ENCODE measurements at regions not wholly inside any gene's neighbourhood (a gene's known extent, or its start where the extent isn't known, plus 50 kb on each side); places are given as distances from the start of the nearest gene placed in this dataset.

DNA sequence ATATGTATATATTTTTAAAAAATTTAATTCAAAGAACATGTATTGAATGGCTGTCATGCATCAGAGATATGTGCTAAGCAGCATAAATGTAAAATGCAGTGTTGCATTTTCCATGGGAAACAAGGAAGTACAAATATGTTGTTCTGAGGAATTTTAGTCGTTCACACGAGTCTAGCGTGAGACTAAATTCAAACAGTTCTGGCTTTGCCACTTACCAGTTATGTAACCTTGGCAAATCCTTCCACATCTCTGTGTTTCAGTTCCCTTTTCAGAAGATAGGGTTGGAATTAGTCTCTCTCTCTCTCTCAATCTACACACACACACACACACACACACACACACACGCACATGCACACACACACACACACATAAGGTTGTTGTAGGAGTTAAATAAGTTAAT, 305.4 kb downstream of the UTRN start:
- Histone ChIP-seq H3K36me3 (ENCODE audit: control insufficient read depth, insufficient read depth, low read length) (peaks cover 1% of the 10 kb centered on the region; the same call in 1 of the 2 replicates), H3K9me3 (no peaks in the 10 kb centered on the region), H3K4me3 (ENCODE audit: low read depth, low read length) (no peak overlapping the region), H3K4me1 (no peaks in the 10 kb centered on the region), H3K27me3 (replicated peaks; ENCODE audit: control insufficient read depth, insufficient read depth, low read length) (no peaks in the 10 kb centered on the region)
- POLR2A ChIA-PET: no interaction called here
- Mint-ChIP-seq H3K4me1 (ENCODE audit: low read depth, unreplicated experiment) (no peaks in the 10 kb centered on the region), H3K27me3 (ENCODE audit: insufficient read depth, unreplicated experiment) (no peaks in the 10 kb centered on the region), H3K4me3 (ENCODE audit: unreplicated experiment) (no peak overlapping the region), H3K9me3 (ENCODE audit: unreplicated experiment) (no peaks in the 10 kb centered on the region), H3K27ac (ENCODE audit: unreplicated experiment) (no peak overlapping the region), H3K36me3 (ENCODE audit: insufficient read depth, unreplicated experiment) (peaks cover 40% of the 10 kb centered on the region)
- intact Hi-C loops (cut with micrococcal nuclease; ENCODE audit: unreplicated experiment): no loop called here
- BruUV-seq (replicated peaks): no TSS peak
- TF ChIP-seq, protein P1, sequence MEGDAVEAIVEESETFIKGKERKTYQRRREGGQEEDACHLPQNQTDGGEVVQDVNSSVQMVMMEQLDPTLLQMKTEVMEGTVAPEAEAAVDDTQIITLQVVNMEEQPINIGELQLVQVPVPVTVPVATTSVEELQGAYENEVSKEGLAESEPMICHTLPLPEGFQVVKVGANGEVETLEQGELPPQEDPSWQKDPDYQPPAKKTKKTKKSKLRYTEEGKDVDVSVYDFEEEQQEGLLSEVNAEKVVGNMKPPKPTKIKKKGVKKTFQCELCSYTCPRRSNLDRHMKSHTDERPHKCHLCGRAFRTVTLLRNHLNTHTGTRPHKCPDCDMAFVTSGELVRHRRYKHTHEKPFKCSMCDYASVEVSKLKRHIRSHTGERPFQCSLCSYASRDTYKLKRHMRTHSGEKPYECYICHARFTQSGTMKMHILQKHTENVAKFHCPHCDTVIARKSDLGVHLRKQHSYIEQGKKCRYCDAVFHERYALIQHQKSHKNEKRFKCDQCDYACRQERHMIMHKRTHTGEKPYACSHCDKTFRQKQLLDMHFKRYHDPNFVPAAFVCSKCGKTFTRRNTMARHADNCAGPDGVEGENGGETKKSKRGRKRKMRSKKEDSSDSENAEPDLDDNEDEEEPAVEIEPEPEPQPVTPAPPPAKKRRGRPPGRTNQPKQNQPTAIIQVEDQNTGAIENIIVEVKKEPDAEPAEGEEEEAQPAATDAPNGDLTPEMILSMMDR (IDR thresholded peaks at IDR 0.05; ENCODE audit: insufficient read depth in 1 of 2, low read depth in 1 of 2, low read length in 1 of 2, severe bottlenecking in 1 of 2, unreplicated experiment in 1 of 2): no peak
- CTCF ChIA-PET: no interaction called here
- no peak for DNase-seq

DNA sequence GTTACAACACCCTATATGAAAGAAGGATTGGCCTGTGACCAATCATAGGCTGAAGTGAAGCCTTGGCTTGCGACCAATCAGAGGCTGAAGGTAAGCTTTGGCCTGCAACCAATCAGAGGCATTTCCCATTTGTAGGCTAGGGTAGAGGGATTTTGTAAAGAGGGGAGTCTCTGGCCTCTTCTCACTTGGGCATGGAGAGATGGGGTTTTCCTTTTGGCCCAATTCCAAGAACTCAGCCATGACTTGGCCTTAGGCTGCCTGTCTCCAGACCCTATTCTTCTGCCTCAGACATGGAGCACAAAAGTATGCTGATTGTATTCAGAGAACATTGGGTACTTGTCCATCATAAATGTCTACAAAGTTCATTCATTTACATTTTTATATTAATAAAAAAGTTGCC, 308.3 kb downstream of the UTRN start:
- POLR2A ChIA-PET: no interaction called here
- Mint-ChIP-seq H3K9me3 (ENCODE audit: unreplicated experiment) (no peaks in the 10 kb centered on the region), H3K36me3 (ENCODE audit: insufficient read depth, unreplicated experiment) (peaks cover 34% of the 10 kb centered on the region), H3K27ac (ENCODE audit: unreplicated experiment) (no peak overlapping the region), H3K4me1 (ENCODE audit: low read depth, unreplicated experiment) (no peaks in the 10 kb centered on the region), H3K27me3 (ENCODE audit: insufficient read depth, unreplicated experiment) (no peaks in the 10 kb centered on the region), H3K4me3 (ENCODE audit: unreplicated experiment) (no peak overlapping the region)
- no peak overlapping the region for H3K4me3 ChIP-seq (ENCODE audit: low read depth, low read length)
- CTCF ChIA-PET: no interaction called here
- peaks cover 1% of the 10 kb centered on the region for H3K36me3 ChIP-seq (ENCODE audit: control insufficient read depth, insufficient read depth, low read length)
- H3K4me1 ChIP-seq: peaks cover 6% of the 10 kb centered on the region; the same call in 1 of the 2 replicates
- H3K9me3 ChIP-seq: no peaks in the 10 kb centered on the region
- no peaks in the 10 kb centered on the region for H3K27me3 ChIP-seq (replicated peaks; ENCODE audit: control insufficient read depth, insufficient read depth, low read length)
- intact Hi-C loops (cut with micrococcal nuclease; ENCODE audit: unreplicated experiment): no loop called here
- no TSS peak for BruUV-seq (replicated peaks)
- TF ChIP-seq, protein P1 (IDR thresholded peaks at IDR 0.05; ENCODE audit: insufficient read depth in 1 of 2, low read depth in 1 of 2, low read length in 1 of 2, severe bottlenecking in 1 of 2, unreplicated experiment in 1 of 2): no peak
- DNase-seq: no peak

DNA sequence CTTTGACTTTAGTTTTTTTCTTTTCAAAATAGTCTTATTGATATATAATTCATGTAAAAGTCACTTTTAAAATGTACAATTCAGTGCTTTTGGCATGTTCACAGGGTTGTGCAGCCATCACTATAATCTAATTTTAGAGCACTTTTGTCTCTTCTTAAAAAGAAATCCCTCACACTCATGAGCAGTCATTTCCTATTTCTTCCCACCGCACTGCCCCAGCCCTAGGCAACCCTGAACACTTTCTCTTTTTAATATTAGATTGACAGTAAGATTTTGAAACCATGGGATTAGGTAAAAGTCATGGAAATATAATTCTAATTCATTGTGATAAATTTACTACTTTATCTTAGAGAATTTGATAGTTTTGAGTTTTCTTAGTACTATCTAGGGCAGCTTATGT, 309.4 kb downstream of the UTRN start:
- H3K27me3 Mint-ChIP-seq (ENCODE audit: insufficient read depth, unreplicated experiment): no peaks in the 10 kb centered on the region
- no peak overlapping the region for H3K27ac Mint-ChIP-seq (ENCODE audit: unreplicated experiment)
- POLR2A ChIA-PET: no interaction called here
- peaks cover 6% of the 10 kb centered on the region; the same call in 1 of the 2 replicates for H3K4me1 ChIP-seq
- no peaks in the 10 kb centered on the region for H3K9me3 Mint-ChIP-seq (ENCODE audit: unreplicated experiment)
- H3K36me3 ChIP-seq (ENCODE audit: control insufficient read depth, insufficient read depth, low read length): peaks cover 1% of the 10 kb centered on the region
- BruUV-seq (replicated peaks): no TSS peak
- no peak overlapping the region for H3K4me3 ChIP-seq (ENCODE audit: low read depth, low read length)
- no peak overlapping the region for H3K4me3 Mint-ChIP-seq (ENCODE audit: unreplicated experiment)
- TF ChIP-seq, protein P1 (IDR thresholded peaks at IDR 0.05; ENCODE audit: insufficient read depth in 1 of 2, low read depth in 1 of 2, low read length in 1 of 2, severe bottlenecking in 1 of 2, unreplicated experiment in 1 of 2): no peak
- CTCF ChIA-PET: no interaction called here
- H3K4me1 Mint-ChIP-seq (ENCODE audit: low read depth, unreplicated experiment): no peaks in the 10 kb centered on the region
- DNase-seq: no peak
- H3K9me3 ChIP-seq: no peaks in the 10 kb centered on the region
- H3K27me3 ChIP-seq (replicated peaks; ENCODE audit: control insufficient read depth, insufficient read depth, low read length): no peaks in the 10 kb centered on the region
- intact Hi-C loops (cut with micrococcal nuclease; ENCODE audit: unreplicated experiment): no loop called here
- peaks cover 36% of the 10 kb centered on the region for H3K36me3 Mint-ChIP-seq (ENCODE audit: insufficient read depth, unreplicated experiment)
